H1 (cell line): ENCODE measurements at regions not wholly inside any gene's neighbourhood (a gene's known extent, or its start where the extent isn't known, plus 50 kb on each side); places are given as distances from the start of the nearest gene placed in this dataset.

Experiments
- CTCF ChIA-PET: fragments of 300-600 bp; sonication (Branson Sonifier 250); formaldehyde crosslinking; loops from one replicate; lab custom pipeline; 2021; ENCODE audit not compliant: partially characterized antibody; lab: Charles Lee
- POLR2A ChIA-PET: fragments of 300-600 bp; sonication (Branson Sonifier 250); formaldehyde crosslinking; loops from one replicate; lab custom pipeline; 2021; ENCODE audit warnings: inconsistent platforms; ENCODE audit not compliant: partially characterized antibody; lab: Charles Lee
- DNase-seq, 2 experiments: peaks; one replicate each; pipeline versions ENCODE4 v3.0.0 to v3.0.0-alpha.2; 2010 to 2022; ENCODE audit warnings: low spot score in 2 of 2, low read depth in 1 of 2, mixed read lengths in 1 of 2
- FAIRE-seq: peaks from 2 replicates; lab custom pipeline; 2011; peaks lifted over from hg19 to GRCh38; lab: Jason Lieb, UNC
- H2AFZ ChIP-seq: 2 replicates; pipeline ENCODE4 v1.8.1; 2012; ENCODE audit warnings: low read length, inconsistent platforms
- H2AK5ac ChIP-seq: 2 replicates; pipeline ENCODE4 v1.6.1; 2013; ENCODE audit warnings: low read depth, low read length
- H2BK120ac ChIP-seq: replicated peaks from 2 replicates; pipeline ENCODE3; 2013; ENCODE audit warnings: low read depth, low read length, inconsistent platforms
- H2BK12ac ChIP-seq: 2 replicates; pipeline ENCODE4 v1.6.1; 2013; ENCODE audit warnings: low read depth, low read length
- H2BK15ac ChIP-seq: 2 replicates; pipeline ENCODE4 v1.6.1; 2013; ENCODE audit warnings: low read length
- H2BK20ac ChIP-seq: 2 replicates; pipeline ENCODE4 v1.6.1; 2013; ENCODE audit warnings: low read length
- H2BK5ac ChIP-seq: 2 replicates; pipeline ENCODE4 v1.6.1; 2013; ENCODE audit warnings: low read depth, low read length
- H3K14ac ChIP-seq: 2 replicates; pipeline ENCODE4 v1.6.1; 2013; ENCODE audit warnings: inconsistent platforms; ENCODE audit not compliant: insufficient read length
- H3K18ac ChIP-seq: 2 replicates; pipeline ENCODE4 v1.6.1; 2013; ENCODE audit warnings: low read length; ENCODE audit errors: extremely low read depth
- H3K23ac ChIP-seq: 2 replicates; pipeline ENCODE4 v1.6.1; 2013; ENCODE audit warnings: inconsistent platforms; ENCODE audit not compliant: insufficient read length
- H3K23me2 ChIP-seq: 2 replicates; pipeline ENCODE4 v1.6.1; 2013; ENCODE audit warnings: low read depth, low read length
- H3K27ac ChIP-seq: 2 replicates; pipeline ENCODE4 v1.6.1; 2011; ENCODE audit warnings: low read depth, low read length, inconsistent platforms
- H3K27me3 ChIP-seq, 4 experiments: replicated peaks in 1 of 4; 1 replicate in 1 of 4; 2 replicates in 3 of 4; pipeline versions ENCODE4 v1.6.1 to v1.8.1; 2011 to 2013; ENCODE audit warnings: low read length in 3 of 4, mild to moderate bottlenecking in 3 of 4, inconsistent platforms in 2 of 4, mixed read lengths in 2 of 4, moderate library complexity in 1 of 4; ENCODE audit not compliant: control insufficient read depth in 3 of 4, insufficient read depth in 3 of 4; ENCODE audit errors: extremely low read depth in 1 of 4
- H3K36me3 ChIP-seq, 4 experiments: 2 replicates each; pipeline versions ENCODE4 v1.6.1 to v1.8.1; 2011 to 2013; ENCODE audit warnings: mild to moderate bottlenecking in 4 of 4, low read length in 3 of 4, moderate library complexity in 2 of 4, control low read depth in 1 of 4, inconsistent platforms in 1 of 4; ENCODE audit not compliant: insufficient read depth in 4 of 4, control insufficient read depth in 2 of 4
- H3K4ac ChIP-seq: replicated peaks from 2 replicates; pipeline ENCODE3; 2013; ENCODE audit warnings: low read length, low read depth, mixed read lengths, inconsistent platforms; ENCODE audit not compliant: insufficient read length
- H3K4me1 ChIP-seq, 4 experiments: replicated peaks in 1 of 4; 1 replicate in 1 of 4; 2 replicates in 3 of 4; pipeline versions ENCODE4 v1.6.1 to v1.8.1; 2011 to 2013; ENCODE audit warnings: low read length in 3 of 4, inconsistent platforms in 2 of 4, mixed read lengths in 1 of 4; ENCODE audit not compliant: insufficient read depth in 4 of 4, control insufficient read depth in 3 of 4
- H3K4me2 ChIP-seq, 2 experiments: 2 replicates each; pipeline versions ENCODE4 v1.6.1 to v1.8.1; 2011 to 2013; ENCODE audit warnings: low read depth in 2 of 2, low read length in 2 of 2, control low read depth in 1 of 2, inconsistent platforms in 1 of 2, mild to moderate bottlenecking in 1 of 2; ENCODE audit not compliant: insufficient read depth in 1 of 2
- H3K4me3 ChIP-seq, 4 experiments: fragments of 200-600, 300-600 bp in 1 of 4; sonication (generic), shearing (Covaris generic), sonication (Bioruptor Twin) in 1 of 4; 2 replicates each; pipeline versions ENCODE4 v1.5.1 to v1.8.1; 2011 to 2016; ENCODE audit warnings: low read length in 4 of 4, low read depth in 3 of 4, control low read depth in 2 of 4, inconsistent platforms in 2 of 4, mild to moderate bottlenecking in 2 of 4, mixed read lengths in 1 of 4, moderate library complexity in 1 of 4; ENCODE audit not compliant: insufficient read depth in 2 of 4; ENCODE audit errors: extremely low read depth in 1 of 4
- H3K56ac ChIP-seq: replicated peaks from 2 replicates; pipeline ENCODE3; 2013; ENCODE audit warnings: low read depth, mild to moderate bottlenecking, mixed read lengths, low read length, inconsistent platforms; ENCODE audit not compliant: insufficient read length
- H3K79me1 ChIP-seq: 2 replicates; pipeline ENCODE4 v1.6.1; 2013; ENCODE audit warnings: low read depth, low read length, control low read depth
- H3K79me2 ChIP-seq, 2 experiments: 2 replicates each; pipeline versions ENCODE4 v1.6.1 to v1.8.1; 2012 to 2013; ENCODE audit warnings: low read length in 2 of 2, mild to moderate bottlenecking in 2 of 2, inconsistent platforms in 1 of 2; ENCODE audit not compliant: insufficient read depth in 2 of 2, control insufficient read depth in 1 of 2
- H3K9ac ChIP-seq, 4 experiments: replicated peaks in 1 of 4; 1 replicate in 1 of 4; 2 replicates in 3 of 4; pipeline versions ENCODE4 v1.6.1 to v1.8.1; 2011 to 2013; ENCODE audit warnings: low read depth in 3 of 4, low read length in 3 of 4, control low read depth in 2 of 4, mild to moderate bottlenecking in 2 of 4, moderate library complexity in 2 of 4, inconsistent platforms in 1 of 4; ENCODE audit errors: extremely low read depth in 1 of 4
- H3K9me3 ChIP-seq, 2 experiments: 2 replicates each; pipeline versions ENCODE4 v1.6.1 to v1.8.1; 2012 to 2013; ENCODE audit warnings: mild to moderate bottlenecking in 2 of 2, moderate library complexity in 2 of 2, control low read depth in 1 of 2, inconsistent platforms in 1 of 2, low read depth in 1 of 2, low read length in 1 of 2, mixed read lengths in 1 of 2; ENCODE audit not compliant: insufficient read depth in 2 of 2
- H4K20me1 ChIP-seq, 2 experiments: replicated peaks in 1 of 2; 2 replicates each; pipeline versions ENCODE3 to v1.8.1; 2011 to 2013; ENCODE audit warnings: inconsistent platforms in 2 of 2, low read length in 2 of 2, mild to moderate bottlenecking in 1 of 2; ENCODE audit not compliant: insufficient read depth in 2 of 2, control insufficient read depth in 1 of 2
- H4K5ac ChIP-seq: 2 replicates; pipeline ENCODE4 v1.6.1; 2013; ENCODE audit warnings: low read length, low read depth, mixed read lengths, inconsistent platforms; ENCODE audit not compliant: insufficient read length
- H4K8ac ChIP-seq: 2 replicates; pipeline ENCODE4 v1.8.0; 2013; ENCODE audit warnings: mild to moderate bottlenecking, moderate library complexity, low read length, inconsistent platforms; ENCODE audit not compliant: insufficient read depth; ENCODE audit errors: extremely low read depth
- H4K91ac ChIP-seq: replicated peaks from 2 replicates; pipeline ENCODE3; 2013; ENCODE audit warnings: low read length, mixed read lengths, inconsistent platforms; ENCODE audit not compliant: insufficient read length
- CBX5 ChIP-seq: fragments of 300-800, 300-1000 bp; sonication (generic); IDR thresholded peaks from 2 replicates; pipeline ENCODE4 v1.7.1; 2016; ENCODE audit warnings: antibody characterized with exemption, low read length, low read depth
- CEBPB ChIP-seq: IDR thresholded peaks from 2 replicates; pipeline ENCODE4 v1.6.1; 2012; ENCODE audit warnings: low read depth, low read length
- GABPA ChIP-seq: IDR thresholded peaks from 2 replicates; pipeline ENCODE4 v1.6.1; 2011; ENCODE audit warnings: mild to moderate bottlenecking, low read length, moderate library complexity, borderline replicate concordance; ENCODE audit not compliant: insufficient read depth
- SP2 ChIP-seq: IDR thresholded peaks from 2 replicates; pipeline ENCODE4 v1.6.1; 2012; ENCODE audit warnings: mild to moderate bottlenecking, low read length, inconsistent platforms
- WGBS, 2 experiments: shearing (Covaris generic) in 1 of 2; methylation state at CpG; one replicate each; pipeline versions ENCODE4 v1.1.6 to v1.1.7; 2013 to 2015; ENCODE audit warnings: low lambda C conversion rate in 2 of 2, mixed read lengths in 2 of 2, inconsistent platforms in 1 of 2, low coverage in 1 of 2, missing lambda C conversion rate in 1 of 2; ENCODE audit not compliant: insufficient replicate concordance in 2 of 2, insufficient coverage in 1 of 2, insufficient read length in 1 of 2; ENCODE audit errors: extremely low coverage in 1 of 2, missing lambda C conversion rate in 1 of 2; 5-methylcytosine and 5-hydroxymethylcytosine counted together

- Histone ChIP-seq H3K4me3 (no peak overlapping the region), H3K9me3 (no peaks in the 10 kb centered on the region), H3K36me3 (no peaks in the 10 kb centered on the region), H3K9ac (no peak overlapping the region), H3K23ac (no peak overlapping the region), H4K91ac (no peak overlapping the region), H3K27ac (no peak overlapping the region), H3K56ac (no peak overlapping the region), H3K79me2 (no peaks in the 10 kb centered on the region), H3K14ac (no peak overlapping the region), H2BK20ac (no peak overlapping the region), H3K79me1 (no peaks in the 10 kb centered on the region), H2AFZ (no peak overlapping the region), H3K4ac (no peak overlapping the region), H3K4me1 (no peaks in the 10 kb centered on the region), H4K5ac (no peak overlapping the region), H2BK5ac (no peak overlapping the region), H4K20me1 (no peaks in the 10 kb centered on the region), H3K4me2 (no peak overlapping the region), H4K8ac (no peak overlapping the region), H2BK120ac (no peak overlapping the region), H3K18ac (no peak overlapping the region), H2AK5ac (no peak overlapping the region), H2BK12ac (no peak overlapping the region), H3K27me3 (no peaks in the 10 kb centered on the region), H2BK15ac (no peak overlapping the region), H3K23me2 (no peaks in the 10 kb centered on the region; the same call in 1 of the 2 replicates)
- no peak for FAIRE-seq
- no peak for DNase-seq
- 88% methylated on average over 3 of the region's 3 CpGs; no CpG with 5 or more reads in 1 of the 2 experiments for WGBS, 2 experiments
- ChIA-PET CTCF (no interaction called here), POLR2A (no interaction called here)
- TF ChIP-seq CBX5: no peak
- TF ChIP-seq GABPA: no peak
- TF ChIP-seq SP2: no peak
- TF ChIP-seq CEBPB: no peak
These were observed 146.8 kb upstream of the B3GALT2 start for GRCh38 chr1:193333166-193333565.
